ENCODE measurements at regions not wholly inside any gene's neighbourhood (a gene's known extent, or its start where the extent isn't known, plus 50 kb on each side); places are given as distances from the start of the nearest gene placed in this dataset.

GRCh38 chr2:19264852-19265251 lies 93.6 kb downstream of the OSR1 start:
- no peak for TF ChIP-seq CTCF (conservative IDR thresholded peaks at IDR 0.05; ENCODE audit: low read depth, low read length)
- no peak for TF ChIP-seq EZH2 (IDR thresholded peaks at IDR 0.05; ENCODE audit: low read length, unreplicated experiment)
- no peak for TF ChIP-seq EZH2phosphoT487 (IDR thresholded peaks at IDR 0.05; ENCODE audit: borderline replicate concordance, low read length)
